Coronary artery (tissue), 2 donors: ENCODE measurements at regions not wholly inside any gene's neighbourhood (a gene's known extent, or its start where the extent isn't known, plus 50 kb on each side); places are given as distances from the start of the nearest gene placed in this dataset.

Experiments
- DNase-seq: peaks from one replicate; pipeline ENCODE4 v3.0.0-alpha.2; 2017; ENCODE audit warnings: low spot score
- H3K27ac ChIP-seq, 2 donors: fragments of 200-600 bp; sonication (generic); one replicate each; pipeline ENCODE4 v1.5.1; 2016 to 2019
- H3K4me3 ChIP-seq: fragments of 200-600 bp; sonication (generic); 2 replicates; pipeline ENCODE4 v1.5.1; 2016; ENCODE audit warnings: mild to moderate bottlenecking, moderate library complexity
- CTCF ChIP-seq: fragments of 200-600 bp; sonication (generic); IDR thresholded peaks from one replicate; pipeline ENCODE4 v1.5.1; 2019; ENCODE audit warnings: antibody characterized with exemption

- Histone ChIP-seq H3K4me3 (no peak overlapping the region), H3K27ac (no peak overlapping the region)
- DNase-seq: no peak
- no peak for TF ChIP-seq CTCF
Measured at GRCh38 chr16:47927330-47927729, 228.5 kb downstream of the ABCC12 start.

- no peak overlapping the region for H3K27ac ChIP-seq
- TF ChIP-seq CTCF: no peak
- no peak overlapping the region for H3K4me3 ChIP-seq
- DNase-seq: no peak
Measured at GRCh38 chr16:47925811-47926460, 229.9 kb downstream of the ABCC12 start.

GRCh38 chr16:47924950-47925349 lies 230.8 kb downstream of the ABCC12 start:
- TF ChIP-seq CTCF: no peak
- DNase-seq: no peak
- Histone ChIP-seq H3K4me3 (no peak overlapping the region), H3K27ac (no peak overlapping the region)

- DNase-seq: no peak
- H3K27ac ChIP-seq: no peak overlapping the region
- H3K4me3 ChIP-seq: no peak overlapping the region
- TF ChIP-seq CTCF: no peak
Measured at GRCh38 chr16:47921535-47921934, 234.3 kb downstream of the ABCC12 start.

GRCh38 chr16:47920709-47921108 lies 235.1 kb downstream of the ABCC12 start:
- H3K4me3 ChIP-seq: no peak overlapping the region
- no peak overlapping the region for H3K27ac ChIP-seq
- DNase-seq: no peak
- no peak for TF ChIP-seq CTCF

- no peak for TF ChIP-seq CTCF
- no peak for DNase-seq
- no peak overlapping the region for H3K4me3 ChIP-seq
- no peak overlapping the region for H3K27ac ChIP-seq
Measured at GRCh38 chr16:47917118-47917517, 238.7 kb downstream of the ABCC12 start.

- no peak for TF ChIP-seq CTCF
- DNase-seq: no peak
- Histone ChIP-seq H3K27ac (no peak overlapping the region), H3K4me3 (no peak overlapping the region)
Measured at GRCh38 chr16:47916266-47916665, 239.5 kb downstream of the ABCC12 start.
